Loucy (cell line): ENCODE measurements at regions not wholly inside any gene's neighbourhood (a gene's known extent, or its start where the extent isn't known, plus 50 kb on each side); places are given as distances from the start of the nearest gene placed in this dataset.

ENCODE experiments used
- H2AFZ ChIP-seq: fragments of 200-600 bp; sonication (generic); 2 replicates; pipeline ENCODE4 v1.6.0; 2016; ENCODE audit warnings: antibody characterized with exemption, mild to moderate bottlenecking, low read length, moderate library complexity
- H3F3A ChIP-seq: fragments of 200-600 bp; 2 replicates; pipeline ENCODE4 v1.6.0; 2016; ENCODE audit warnings: antibody characterized with exemption, low read depth, mild to moderate bottlenecking
- H3K27me3 ChIP-seq: fragments of 200-600 bp; sonication (generic); 2 replicates; pipeline ENCODE4 v1.6.1; 2014; ENCODE audit warnings: low read length, mild to moderate bottlenecking; ENCODE audit not compliant: insufficient read depth, poor library complexity, severe bottlenecking
- H3K36me3 ChIP-seq: fragments of 200-600 bp; sonication (generic); 2 replicates; pipeline ENCODE4 v1.6.1; 2016; ENCODE audit warnings: low read length; ENCODE audit not compliant: insufficient read depth
- H3K4me1 ChIP-seq: fragments of 200-600 bp; sonication (generic); 2 replicates; pipeline ENCODE4 v1.5.1; 2014; ENCODE audit warnings: low read length, mild to moderate bottlenecking; ENCODE audit not compliant: insufficient read depth, poor library complexity, severe bottlenecking
- H3K4me2 ChIP-seq: fragments of 200-600 bp; sonication (generic); 2 replicates; pipeline ENCODE4 v1.6.0; 2014; ENCODE audit warnings: antibody characterized with exemption, low read length, low read depth, mild to moderate bottlenecking; ENCODE audit not compliant: poor library complexity, severe bottlenecking
- H3K4me3 ChIP-seq: fragments of 200-600 bp; sonication (generic); 2 replicates; pipeline ENCODE4 v1.5.1; 2014; ENCODE audit warnings: low read length, mild to moderate bottlenecking, mixed read lengths; ENCODE audit not compliant: poor library complexity, severe bottlenecking
- H3K79me2 ChIP-seq: fragments of 200-600 bp; sonication (generic); 2 replicates; pipeline ENCODE4 v1.6.1; 2014; ENCODE audit warnings: low read length; ENCODE audit not compliant: insufficient read depth
- H3K9ac ChIP-seq: fragments of 200-600 bp; sonication (generic); 2 replicates; pipeline ENCODE4 v1.6.0; 2014; ENCODE audit warnings: mild to moderate bottlenecking, low read depth, low read length, moderate library complexity; ENCODE audit not compliant: poor library complexity, severe bottlenecking
- H3K9me2 ChIP-seq: fragments of 200-600 bp; sonication (generic); replicated peaks from 2 replicates; pipeline ENCODE4 v1.6.1; 2016; ENCODE audit warnings: low read depth, low read length, mixed read lengths
- H3K9me3 ChIP-seq: fragments of 200-600 bp; sonication (generic); 2 replicates; pipeline ENCODE4 v1.6.1; 2014; ENCODE audit warnings: mild to moderate bottlenecking, antibody characterized with exemption, low read length, low read depth; ENCODE audit not compliant: insufficient read depth
- H4K20me1 ChIP-seq: fragments of 200-600 bp; sonication (generic); 2 replicates; pipeline ENCODE4 v1.6.0; 2014; ENCODE audit warnings: antibody characterized with exemption, low read length, mild to moderate bottlenecking; ENCODE audit not compliant: insufficient read depth, poor library complexity, severe bottlenecking
- CTCF ChIP-seq: fragments of 200-600 bp; sonication (generic); conservative IDR thresholded peaks from 2 replicates; pipeline ENCODE4 v1.5.1; 2014; ENCODE audit warnings: mild to moderate bottlenecking, antibody characterized with exemption, low read length
- EZH2phosphoT487 ChIP-seq: fragments of 200-600 bp; IDR thresholded peaks from 2 replicates; pipeline ENCODE4 v1.6.1; 2018; ENCODE audit warnings: antibody characterized with exemption, mild to moderate bottlenecking, moderate library complexity, borderline replicate concordance

- Histone ChIP-seq H2AFZ (no peak overlapping the region), H4K20me1 (no peaks in the 10 kb centered on the region), H3K36me3 (no peaks in the 10 kb centered on the region), H3K79me2 (no peaks in the 10 kb centered on the region), H3K4me3 (no peak overlapping the region), H3K9me3 (no peaks in the 10 kb centered on the region), H3K9me2 (no peaks in the 10 kb centered on the region), H3K9ac (no peak overlapping the region), H3K27me3 (no peaks in the 10 kb centered on the region), H3F3A (no peaks in the 10 kb centered on the region), H3K4me2 (no peak overlapping the region), H3K4me1 (no peaks in the 10 kb centered on the region)
- TF ChIP-seq CTCF (no peak), EZH2phosphoT487 (no peak)
Observed at GRCh38 chr5:125552486-125552885, 806.0 kb upstream of the ZNF608 start.

- H4K20me1 ChIP-seq: no peaks in the 10 kb centered on the region
- H3K4me2 ChIP-seq: no peak overlapping the region
- no peaks in the 10 kb centered on the region for H3K9me3 ChIP-seq
- no peaks in the 10 kb centered on the region for H3K79me2 ChIP-seq
- no peaks in the 10 kb centered on the region for H3K27me3 ChIP-seq
- H3F3A ChIP-seq: no peaks in the 10 kb centered on the region
- no peak overlapping the region for H3K4me3 ChIP-seq
- H3K4me1 ChIP-seq: no peaks in the 10 kb centered on the region
- no peaks in the 10 kb centered on the region for H3K36me3 ChIP-seq
- H3K9me2 ChIP-seq: no peaks in the 10 kb centered on the region
- H3K9ac ChIP-seq: no peak overlapping the region
- H2AFZ ChIP-seq: no peak overlapping the region
- no peak for TF ChIP-seq EZH2phosphoT487
- TF ChIP-seq CTCF: no peak
Observed at GRCh38 chr5:125554355-125554754, 807.9 kb upstream of the ZNF608 start.

- no peaks in the 10 kb centered on the region for H3F3A ChIP-seq
- no peak overlapping the region for H3K9ac ChIP-seq
- H3K4me2 ChIP-seq: no peak overlapping the region
- H2AFZ ChIP-seq: no peak overlapping the region
- no peaks in the 10 kb centered on the region for H4K20me1 ChIP-seq
- no peaks in the 10 kb centered on the region for H3K4me1 ChIP-seq
- no peaks in the 10 kb centered on the region for H3K79me2 ChIP-seq
- no peaks in the 10 kb centered on the region for H3K36me3 ChIP-seq
- no peak overlapping the region for H3K4me3 ChIP-seq
- TF ChIP-seq CTCF (no peak), EZH2phosphoT487 (no peak)
- H3K9me2 ChIP-seq: no peaks in the 10 kb centered on the region
- no peaks in the 10 kb centered on the region for H3K27me3 ChIP-seq
- H3K9me3 ChIP-seq: no peaks in the 10 kb centered on the region
Observed at GRCh38 chr5:125555591-125555990, 809.2 kb upstream of the ZNF608 start.
